ENCODE measurements at regions not wholly inside any gene's neighbourhood (a gene's known extent, or its start where the extent isn't known, plus 50 kb on each side); places are given as distances from the start of the nearest gene placed in this dataset.

GRCh38 chr6:21780141-21780540, 186.6 kb downstream of the SOX4 start:
- TF ChIP-seq EZH2 (IDR thresholded peaks at IDR 0.05; ENCODE audit: insufficient read depth, poor library complexity, severe bottlenecking) = no peak
- no peak for TF ChIP-seq EZH2phosphoT487 (IDR thresholded peaks at IDR 0.05; ENCODE audit: insufficient read depth, low read depth)
